ENCODE measurements at regions not wholly inside any gene's neighbourhood (a gene's known extent, or its start where the extent isn't known, plus 50 kb on each side); places are given as distances from the start of the nearest gene placed in this dataset.

- no peaks in the 10 kb centered on the region for H3K4me1 Mint-ChIP-seq
- no peaks in the 10 kb centered on the region for H3K9me3 Mint-ChIP-seq
- H3K27ac Mint-ChIP-seq, result no peak overlapping the region
- Histone ChIP-seq H3K4me2 (no peak overlapping the region), H3K79me2 (replicated peaks; ENCODE audit: insufficient read depth) (no peaks in the 10 kb centered on the region), H3K36me3 (ENCODE audit: insufficient read depth) (no peaks in the 10 kb centered on the region), H4K20me1 (replicated peaks; ENCODE audit: insufficient read depth) (no peaks in the 10 kb centered on the region), H3K4me3 (no peak overlapping the region), H2AFZ (no peak overlapping the region), H3F3A (replicated peaks; ENCODE audit: low read depth) (no peaks in the 10 kb centered on the region), H3K4me1 (ENCODE audit: insufficient read depth) (no peaks in the 10 kb centered on the region), H3K27me3 (ENCODE audit: insufficient read depth) (no peaks in the 10 kb centered on the region), H3K9me2 (ENCODE audit: insufficient read depth) (no peaks in the 10 kb centered on the region), H3K27ac (ENCODE audit: low read depth) (no peak overlapping the region)
- TF ChIP-seq ZNF462 (CRISPR knock-in tag; IDR thresholded peaks at IDR 0.05), result no peak
- H3K4me3 Mint-ChIP-seq, result no peak overlapping the region
- no peaks in the 10 kb centered on the region for H3K36me3 Mint-ChIP-seq (ENCODE audit: low read depth)
- DNase-seq (ENCODE audit: low spot score) (no peak), ATAC-seq (no peak)
- no peaks in the 10 kb centered on the region for H3K27me3 Mint-ChIP-seq (ENCODE audit: insufficient read depth, low read depth, poor library complexity)
Measured at GRCh38 chr10:65143723-65144122, 1622.5 kb downstream of the REEP3 start.

- H3F3A ChIP-seq (replicated peaks; ENCODE audit: low read depth), result no peaks in the 10 kb centered on the region
- no peaks in the 10 kb centered on the region for H3K4me1 Mint-ChIP-seq
- H4K20me1 ChIP-seq (replicated peaks; ENCODE audit: insufficient read depth), result no peaks in the 10 kb centered on the region
- H3K9me3 Mint-ChIP-seq, result no peaks in the 10 kb centered on the region
- no peak overlapping the region for H3K4me3 Mint-ChIP-seq
- no peaks in the 10 kb centered on the region for H3K27me3 ChIP-seq (ENCODE audit: insufficient read depth)
- H3K27me3 Mint-ChIP-seq (ENCODE audit: insufficient read depth, low read depth, poor library complexity), result no peaks in the 10 kb centered on the region
- no peak for ATAC-seq
- H3K36me3 ChIP-seq (ENCODE audit: insufficient read depth), result no peaks in the 10 kb centered on the region
- H3K4me3 ChIP-seq, result no peak overlapping the region
- no peak overlapping the region for H3K27ac Mint-ChIP-seq
- H3K4me2 ChIP-seq, result no peak overlapping the region
- H3K79me2 ChIP-seq (replicated peaks; ENCODE audit: insufficient read depth), result no peaks in the 10 kb centered on the region
- H3K9me2 ChIP-seq (ENCODE audit: insufficient read depth), result no peaks in the 10 kb centered on the region
- H3K27ac ChIP-seq (ENCODE audit: low read depth), result no peak overlapping the region
- H3K4me1 ChIP-seq (ENCODE audit: insufficient read depth), result no peaks in the 10 kb centered on the region
- DNase-seq (ENCODE audit: low spot score), result no peak
- no peaks in the 10 kb centered on the region for H3K36me3 Mint-ChIP-seq (ENCODE audit: low read depth)
- no peak overlapping the region for H2AFZ ChIP-seq
- TF ChIP-seq STAT1 (IDR thresholded peaks at IDR 0.05; ENCODE audit: unreplicated experiment) (no peak), CTCF (conservative IDR thresholded peaks at IDR 0.05; ENCODE audit: low read depth in 2 of 2) (no peak), ZNF114 (CRISPR knock-in tag; IDR thresholded peaks at IDR 0.05) (no peak), ZNF462 (CRISPR knock-in tag; IDR thresholded peaks at IDR 0.05) (no peak)
Measured at GRCh38 chr10:65149878-65150277, 1628.7 kb downstream of the REEP3 start.
